ENCODE measurements at regions not wholly inside any gene's neighbourhood (a gene's known extent, or its start where the extent isn't known, plus 50 kb on each side); places are given as distances from the start of the nearest gene placed in this dataset.

DNA sequence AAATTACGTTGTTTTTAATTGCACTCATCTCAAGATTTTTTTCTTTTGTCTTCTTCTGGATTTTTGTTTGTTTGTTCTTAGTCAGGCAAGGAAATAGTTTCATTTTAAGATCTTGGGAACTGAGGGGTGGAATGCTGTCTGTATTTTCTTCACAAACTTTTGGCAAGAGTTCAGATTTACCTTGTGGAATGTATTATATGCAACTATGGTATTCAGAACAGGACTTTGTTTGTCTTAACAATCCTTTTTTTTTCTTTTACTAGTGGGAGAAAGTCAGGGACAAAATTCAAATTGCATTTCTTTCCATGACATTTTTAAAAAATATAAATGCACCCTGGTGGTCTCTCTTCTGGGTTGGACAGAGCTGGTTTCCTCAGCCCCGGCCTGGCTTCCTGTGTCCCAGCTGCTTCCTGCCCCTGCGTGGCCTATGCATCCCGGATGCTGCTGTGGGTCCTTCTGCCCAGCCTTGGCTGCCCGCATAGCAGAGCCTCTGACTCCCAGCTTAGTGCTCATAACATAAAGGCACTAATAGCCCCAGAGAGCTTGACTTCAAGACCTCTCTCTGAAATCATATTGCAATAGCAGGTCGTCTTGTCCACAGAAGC is 520.7 kb downstream of the QKI start:
- TF ChIP-seq CTCF (IDR thresholded peaks at IDR 0.05) (no peak), EP300 (IDR thresholded peaks at IDR 0.05) (no peak), POLR2AphosphoS5 (IDR thresholded peaks at IDR 0.05) (no peak), POLR2A (IDR thresholded peaks at IDR 0.05; ENCODE audit: low read depth) (no peak)

Measured in esophagus muscularis mucosa (tissue), 4 donors.